HCT116 (cell line): ENCODE measurements at regions not wholly inside any gene's neighbourhood (a gene's known extent, or its start where the extent isn't known, plus 50 kb on each side); places are given as distances from the start of the nearest gene placed in this dataset.

Source experiments
- ATAC-seq: fragments of 200-7000 bp; cut with Tn5 transposase; 2 replicates; pipeline ENCODE4 v1.9.1; 2020; ENCODE audit warnings: mild to moderate bottlenecking, moderate library complexity
- BruUV-seq: library from RNA; stranded (reverse); fragments of 400-500 nt; replicated peaks from 2 replicates; lab custom pipeline; 2021; lab: Mats Ljungman, UMichigan
- CTCF ChIA-PET: fragments of 300-600 bp; sonication (Branson Sonifier 250); formaldehyde crosslinking; loops from one replicate; lab custom pipeline; 2021; ENCODE audit warnings: antibody characterized with exemption; lab: Charles Lee
- POLR2A ChIA-PET: fragments of 300-600, 350-600 bp; sonication (Branson Sonifier 250); formaldehyde crosslinking; loops from one replicate; lab custom pipeline; 2021; ENCODE audit warnings: antibody characterized with exemption; lab: Charles Lee
- RAD21 ChIA-PET, 2 experiments: fragments of 300-600 bp; sonication (Branson Sonifier 250); formaldehyde crosslinking; loops; one replicate each; lab custom pipeline; 2023; ENCODE audit warnings: low total read pairs in 2 of 2; ENCODE audit not compliant: uncharacterized antibody in 2 of 2, unreplicated experiment in 2 of 2, low non-redundant PET in 1 of 2; lab: Charles Lee
- DNase-seq: peaks from one replicate; pipeline ENCODE4 v3.0.0-alpha.2; 2010; ENCODE audit warnings: low read depth, low spot score
- H2AFZ ChIP-seq: fragments of 200-600 bp; shearing (Covaris generic), sonication (generic); 2 replicates; pipeline ENCODE4 v1.6.1; 2017; ENCODE audit warnings: low read depth, mixed run types, mixed read lengths, antibody characterized with exemption, low read length; ENCODE audit not compliant: poor library complexity, severe bottlenecking
- H3K27ac ChIP-seq: 2 replicates; pipeline ENCODE4 v1.5.1; 2012; ENCODE audit warnings: low read depth, low read length
- H3K27me3 ChIP-seq: fragments of 200-600 bp; sonication (generic); 2 replicates; pipeline ENCODE4 v1.6.1; 2016; ENCODE audit warnings: mixed run types, low read length, mixed read lengths; ENCODE audit not compliant: insufficient read depth
- H3K36me3 ChIP-seq, 2 experiments: fragments of 200-500 bp in 1 of 2; fragments of 200-600 bp in 1 of 2; sonication (Bioruptor generic) in 1 of 2; sonication (generic) in 1 of 2; 2 replicates each; pipeline versions ENCODE4 v1.5.1 to v1.6.1; 2014 to 2016; ENCODE audit warnings: low read length in 2 of 2, inconsistent platforms in 1 of 2, mixed read lengths in 1 of 2, mixed run types in 1 of 2; ENCODE audit not compliant: insufficient read depth in 2 of 2, control insufficient read depth in 1 of 2
- H3K4me1 ChIP-seq, 2 experiments: fragments of 200-600 bp in 1 of 2; sonication (generic) in 1 of 2; 2 replicates each; pipeline versions ENCODE4 v1.5.1 to v1.6.1; 2012 to 2017; ENCODE audit warnings: low read length in 2 of 2, inconsistent platforms in 1 of 2, mild to moderate bottlenecking in 1 of 2, mixed read lengths in 1 of 2, mixed run types in 1 of 2, moderate library complexity in 1 of 2; ENCODE audit not compliant: insufficient read depth in 2 of 2, control insufficient read depth in 1 of 2
- H3K4me2 ChIP-seq: fragments of 200-600 bp; sonication (generic); 2 replicates; pipeline ENCODE4 v1.6.1; 2017; ENCODE audit warnings: mixed run types, low read length, mixed read lengths
- H3K4me3 ChIP-seq, 2 experiments: fragments of 200-600 bp in 1 of 2; sonication (generic) in 1 of 2; replicated peaks in 1 of 2; 2 replicates each; pipeline ENCODE4 v1.5.1; 2011 to 2016; ENCODE audit warnings: low read length in 2 of 2, control low read depth in 1 of 2, low read depth in 1 of 2, mild to moderate bottlenecking in 1 of 2, mixed read lengths in 1 of 2, mixed run types in 1 of 2
- H3K79me2 ChIP-seq: fragments of 200-600 bp; sonication (generic); 2 replicates; pipeline ENCODE4 v1.6.1; 2017; ENCODE audit warnings: mild to moderate bottlenecking, mixed run types, low read length, moderate library complexity, mixed read lengths; ENCODE audit not compliant: insufficient read depth
- H3K9ac ChIP-seq: fragments of 200-600 bp; sonication (generic); 2 replicates; pipeline ENCODE4 v1.6.1; 2016; ENCODE audit warnings: low read length, mixed read lengths
- H3K9me2 ChIP-seq: fragments of 200-600 bp; sonication (generic), shearing (Covaris generic); 2 replicates; pipeline ENCODE4 v1.6.1; 2017; ENCODE audit warnings: mixed run types, mild to moderate bottlenecking, moderate library complexity; ENCODE audit not compliant: insufficient read depth
- H3K9me3 ChIP-seq, 2 experiments: fragments of 200-500 bp in 1 of 2; fragments of 200-600 bp in 1 of 2; sonication (Bioruptor generic) in 1 of 2; sonication (generic) in 1 of 2; 2 replicates each; pipeline ENCODE4 v1.6.1; 2014 to 2017; ENCODE audit warnings: low read length in 2 of 2, mixed read lengths in 2 of 2, inconsistent platforms in 1 of 2, low read depth in 1 of 2, mild to moderate bottlenecking in 1 of 2, mixed run types in 1 of 2, moderate library complexity in 1 of 2; ENCODE audit not compliant: control insufficient read depth in 1 of 2, insufficient read depth in 1 of 2
- H4K20me1 ChIP-seq: fragments of 200-600 bp; sonication (generic), shearing (Covaris generic); 2 replicates; pipeline ENCODE4 v1.6.1; 2017; ENCODE audit warnings: mixed run types, mild to moderate bottlenecking, moderate library complexity; ENCODE audit not compliant: insufficient read depth
- CBX3 ChIP-seq: IDR thresholded peaks from 2 replicates; pipeline ENCODE4 v1.6.1; 2012; ENCODE audit warnings: low read depth
- CEBPB ChIP-seq: IDR thresholded peaks from 2 replicates; pipeline ENCODE4 v1.6.1; 2012; ENCODE audit warnings: low read depth
- ELF1 ChIP-seq: IDR thresholded peaks from 2 replicates; pipeline ENCODE4 v1.6.1; 2012; ENCODE audit warnings: low read depth, borderline replicate concordance
- EZH2 ChIP-seq: fragments of 200-600 bp; sonication (generic); IDR thresholded peaks from 2 replicates; pipeline ENCODE4 v1.6.1; 2017; ENCODE audit warnings: antibody characterized with exemption, mixed run types
- EZH2phosphoT487 ChIP-seq: fragments of 200-600 bp; IDR thresholded peaks from 2 replicates; pipeline ENCODE4 v1.6.1; 2018; ENCODE audit warnings: antibody characterized with exemption, borderline replicate concordance
- FOSL1 ChIP-seq: IDR thresholded peaks from 2 replicates; pipeline ENCODE4 v1.6.1; 2012; ENCODE audit warnings: low read depth
- JUND ChIP-seq: IDR thresholded peaks from 2 replicates; pipeline ENCODE4 v1.6.1; 2012
- MAX ChIP-seq: IDR thresholded peaks from 2 replicates; pipeline ENCODE4 v1.6.1; 2012
- POLR2A ChIP-seq: IDR thresholded peaks from 2 replicates; pipeline ENCODE4 v1.7.0; 2011; ENCODE audit warnings: borderline replicate concordance; ENCODE audit not compliant: insufficient read depth, insufficient read length; ENCODE audit errors: extremely low read depth
- POLR2AphosphoS5 ChIP-seq: IDR thresholded peaks from 2 replicates; pipeline ENCODE4 v1.6.1; 2011; ENCODE audit warnings: mild to moderate bottlenecking, low read depth, low read length, moderate library complexity
- RAD21 ChIP-seq: IDR thresholded peaks from 2 replicates; pipeline ENCODE4 v1.6.1; 2012; ENCODE audit warnings: low read depth, mild to moderate bottlenecking
- SIN3A ChIP-seq: IDR thresholded peaks from 2 replicates; pipeline ENCODE4 v1.6.1; 2012; ENCODE audit warnings: low read depth
- SP1 ChIP-seq: IDR thresholded peaks from 2 replicates; pipeline ENCODE4 v1.6.1; 2012; ENCODE audit warnings: low read depth
- TCF7L2 ChIP-seq: IDR thresholded peaks from 2 replicates; pipeline ENCODE4 v1.7.0; 2011; ENCODE audit warnings: borderline replicate concordance, inconsistent platforms; ENCODE audit not compliant: insufficient read depth, insufficient read length; ENCODE audit errors: extremely low read depth
- ZFX ChIP-seq: fragments of 450-650 bp; IDR thresholded peaks from 2 replicates; pipeline ENCODE4 v1.6.1; 2017
- intact Hi-C: fragments of 100-400 bp; cut with micrococcal nuclease; formaldehyde crosslinking; loops from 2 replicates; pipeline ENCODE4 v1.10.0; 2022
- TF ChIP-seq, protein P1 (sequence below): IDR thresholded peaks from 2 replicates; pipeline ENCODE4 v1.6.1; 2012; ENCODE audit warnings: low read depth
- TF ChIP-seq, protein P2 (sequence below), 3 experiments: fragments of 200-600 bp in 1 of 3; sonication (generic) in 1 of 3; IDR thresholded peaks in 2 of 3; conservative IDR thresholded peaks in 1 of 3; 2 replicates each; pipeline ENCODE4 v1.5.1; 2012 to 2017; ENCODE audit warnings: low read depth in 2 of 3, low read length in 2 of 3, antibody characterized with exemption in 1 of 3, borderline replicate concordance in 1 of 3, control low read depth in 1 of 3, mild to moderate bottlenecking in 1 of 3, mixed read lengths in 1 of 3, mixed run types in 1 of 3, moderate library complexity in 1 of 3; ENCODE audit not compliant: insufficient read depth in 1 of 3

DNA sequence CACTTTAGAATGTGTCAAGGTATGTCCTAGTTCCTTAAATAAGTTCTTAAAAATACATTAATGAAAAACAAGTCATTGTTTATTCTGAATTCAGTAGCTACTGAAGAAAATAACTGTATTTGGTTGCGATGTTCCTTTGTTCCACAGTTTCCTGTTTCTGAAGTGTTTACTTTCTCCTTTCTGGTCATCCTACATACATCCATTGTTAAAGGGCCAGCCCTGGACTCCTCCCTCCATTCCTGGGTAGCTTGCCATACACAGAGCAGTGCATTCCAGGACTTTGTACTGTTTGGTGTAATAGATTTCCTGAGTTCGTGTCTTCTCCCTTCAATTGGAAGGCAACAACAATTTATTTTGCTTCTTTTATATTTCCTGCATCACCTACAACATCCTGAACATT, 845.4 kb upstream of the CXADR start:
- Histone ChIP-seq H3K9ac (no peak overlapping the region), H3K4me3 (no peak overlapping the region), H3K4me2 (no peak overlapping the region), H3K79me2 (no peaks in the 10 kb centered on the region), H2AFZ (no peak overlapping the region), H3K9me2 (no peaks in the 10 kb centered on the region), H3K9me3 (peaks cover under 1 to 8% of the 10 kb centered on the region in 2 experiments; a peak in 2 of 4 replicates), H3K27ac (no peak overlapping the region), H4K20me1 (no peaks in the 10 kb centered on the region), H3K27me3 (no peaks in the 10 kb centered on the region), H3K36me3 (no peaks in the 10 kb centered on the region), H3K4me1 (no peaks in the 10 kb centered on the region)
- TF ChIP-seq CBX3 (no peak), FOSL1 (no peak), SIN3A (no peak), EZH2phosphoT487 (no peak), SP1 (no peak), ZFX (no peak), TCF7L2 (no peak), POLR2A (no peak), RAD21 (no peak), ELF1 (no peak), POLR2AphosphoS5 (no peak), MAX (no peak), EZH2 (no peak), JUND (no peak), CEBPB (no peak)
- TF ChIP-seq, protein P1, sequence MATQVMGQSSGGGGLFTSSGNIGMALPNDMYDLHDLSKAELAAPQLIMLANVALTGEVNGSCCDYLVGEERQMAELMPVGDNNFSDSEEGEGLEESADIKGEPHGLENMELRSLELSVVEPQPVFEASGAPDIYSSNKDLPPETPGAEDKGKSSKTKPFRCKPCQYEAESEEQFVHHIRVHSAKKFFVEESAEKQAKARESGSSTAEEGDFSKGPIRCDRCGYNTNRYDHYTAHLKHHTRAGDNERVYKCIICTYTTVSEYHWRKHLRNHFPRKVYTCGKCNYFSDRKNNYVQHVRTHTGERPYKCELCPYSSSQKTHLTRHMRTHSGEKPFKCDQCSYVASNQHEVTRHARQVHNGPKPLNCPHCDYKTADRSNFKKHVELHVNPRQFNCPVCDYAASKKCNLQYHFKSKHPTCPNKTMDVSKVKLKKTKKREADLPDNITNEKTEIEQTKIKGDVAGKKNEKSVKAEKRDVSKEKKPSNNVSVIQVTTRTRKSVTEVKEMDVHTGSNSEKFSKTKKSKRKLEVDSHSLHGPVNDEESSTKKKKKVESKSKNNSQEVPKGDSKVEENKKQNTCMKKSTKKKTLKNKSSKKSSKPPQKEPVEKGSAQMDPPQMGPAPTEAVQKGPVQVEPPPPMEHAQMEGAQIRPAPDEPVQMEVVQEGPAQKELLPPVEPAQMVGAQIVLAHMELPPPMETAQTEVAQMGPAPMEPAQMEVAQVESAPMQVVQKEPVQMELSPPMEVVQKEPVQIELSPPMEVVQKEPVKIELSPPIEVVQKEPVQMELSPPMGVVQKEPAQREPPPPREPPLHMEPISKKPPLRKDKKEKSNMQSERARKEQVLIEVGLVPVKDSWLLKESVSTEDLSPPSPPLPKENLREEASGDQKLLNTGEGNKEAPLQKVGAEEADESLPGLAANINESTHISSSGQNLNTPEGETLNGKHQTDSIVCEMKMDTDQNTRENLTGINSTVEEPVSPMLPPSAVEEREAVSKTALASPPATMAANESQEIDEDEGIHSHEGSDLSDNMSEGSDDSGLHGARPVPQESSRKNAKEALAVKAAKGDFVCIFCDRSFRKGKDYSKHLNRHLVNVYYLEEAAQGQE, result no peak
- TF ChIP-seq, protein P2, sequence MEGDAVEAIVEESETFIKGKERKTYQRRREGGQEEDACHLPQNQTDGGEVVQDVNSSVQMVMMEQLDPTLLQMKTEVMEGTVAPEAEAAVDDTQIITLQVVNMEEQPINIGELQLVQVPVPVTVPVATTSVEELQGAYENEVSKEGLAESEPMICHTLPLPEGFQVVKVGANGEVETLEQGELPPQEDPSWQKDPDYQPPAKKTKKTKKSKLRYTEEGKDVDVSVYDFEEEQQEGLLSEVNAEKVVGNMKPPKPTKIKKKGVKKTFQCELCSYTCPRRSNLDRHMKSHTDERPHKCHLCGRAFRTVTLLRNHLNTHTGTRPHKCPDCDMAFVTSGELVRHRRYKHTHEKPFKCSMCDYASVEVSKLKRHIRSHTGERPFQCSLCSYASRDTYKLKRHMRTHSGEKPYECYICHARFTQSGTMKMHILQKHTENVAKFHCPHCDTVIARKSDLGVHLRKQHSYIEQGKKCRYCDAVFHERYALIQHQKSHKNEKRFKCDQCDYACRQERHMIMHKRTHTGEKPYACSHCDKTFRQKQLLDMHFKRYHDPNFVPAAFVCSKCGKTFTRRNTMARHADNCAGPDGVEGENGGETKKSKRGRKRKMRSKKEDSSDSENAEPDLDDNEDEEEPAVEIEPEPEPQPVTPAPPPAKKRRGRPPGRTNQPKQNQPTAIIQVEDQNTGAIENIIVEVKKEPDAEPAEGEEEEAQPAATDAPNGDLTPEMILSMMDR (IDR thresholded peaks at IDR 0.05 in 2 of 3, conservative IDR thresholded peaks at IDR 0.05 in 1 of 3; ENCODE audit: borderline replicate concordance in 1 of 3, insufficient read depth in 1 of 3, low read depth in 2 of 3, low read length in 2 of 3), result no peak
- ChIA-PET CTCF (no interaction called here), POLR2A (no interaction called here), RAD21 (no interaction called here)
- BruUV-seq, result no TSS peak
- intact Hi-C loops, result no loop called here
- DNase-seq, result no peak
- ATAC-seq, result no peak
